HepG2 (cell line): ENCODE measurements at regions not wholly inside any gene's neighbourhood (a gene's known extent, or its start where the extent isn't known, plus 50 kb on each side); places are given as distances from the start of the nearest gene placed in this dataset.

Experiments
- ATAC-seq: fragments of 200-7000 bp; cut with Tn5 transposase; 3 replicates; pipeline ENCODE4 v1.9.1; 2020; ENCODE audit warnings: mild to moderate bottlenecking, moderate library complexity
- BruUV-seq: library from RNA; stranded (reverse); fragments of 400-500 nt; replicated peaks from 2 replicates; lab custom pipeline; 2021; lab: Mats Ljungman, UMichigan
- CTCF ChIA-PET: fragments of 300-600 bp; formaldehyde crosslinking; extraction: SDS; loops from one replicate; lab custom pipeline; 2021; ENCODE audit warnings: low total read pairs, inconsistent platforms, low intra/inter-chr PET ratio; lab: Yijun Ruan, JAX
- POLR2A ChIA-PET: fragments of 350-600 bp; sonication (Branson Sonifier 250); formaldehyde crosslinking; loops from one replicate; lab custom pipeline; 2020; ENCODE audit warnings: antibody characterized with exemption, inconsistent platforms; lab: Yijun Ruan, JAX
- DNase-seq: peaks from one replicate; pipeline ENCODE4 v3.0.0-alpha.2; 2015; ENCODE audit warnings: low spot score
- FAIRE-seq: peaks from 3 replicates; lab custom pipeline; 2011; peaks lifted over from hg19 to GRCh38; lab: Jason Lieb, UNC
- H2AFZ ChIP-seq: one replicate; pipeline ENCODE4 v1.6.1; 2011; ENCODE audit warnings: low read length, inconsistent platforms
- H3K27ac ChIP-seq: fragments of 300-600 bp; 3 replicates; pipeline ENCODE4 v1.8.0; 2011; ENCODE audit warnings: mixed run types, mild to moderate bottlenecking, mixed read lengths, low read length, inconsistent platforms; ENCODE audit not compliant: insufficient read depth; ENCODE audit errors: extremely low read length
- H3K27me3 ChIP-seq, 2 experiments: fragments of 200-600 bp in 1 of 2; 2 replicates in 1 of 2; 3 replicates in 1 of 2; pipeline versions ENCODE4 v1.6.0 to v1.8.0; 2011; ENCODE audit warnings: low read length in 2 of 2, mild to moderate bottlenecking in 2 of 2, moderate library complexity in 2 of 2, inconsistent platforms in 1 of 2; ENCODE audit not compliant: insufficient read depth in 2 of 2, control insufficient read depth in 1 of 2
- H3K36me3 ChIP-seq, 2 experiments: fragments of 200-600 bp in 1 of 2; replicated peaks in 1 of 2; 2 replicates in 1 of 2; 3 replicates in 1 of 2; pipeline versions ENCODE4 v1.5.1 to v1.8.0; 2011; ENCODE audit warnings: low read length in 2 of 2, inconsistent platforms in 1 of 2; ENCODE audit not compliant: insufficient read depth in 2 of 2, control insufficient read depth in 1 of 2
- H3K4me1 ChIP-seq: 2 replicates; pipeline ENCODE4 v1.5.1; 2012; ENCODE audit warnings: low read length, inconsistent platforms; ENCODE audit not compliant: insufficient read depth
- H3K4me2 ChIP-seq: 2 replicates; pipeline ENCODE4 v1.6.0; 2011; ENCODE audit warnings: low read depth, low read length, inconsistent platforms
- H3K4me3 ChIP-seq, 3 experiments: fragments of 200-600 bp in 1 of 3; sonication (generic), shearing (Covaris generic) in 1 of 3; replicated peaks in 1 of 3; 2 replicates each; pipeline ENCODE4 v1.5.1; 2011 to 2016; ENCODE audit warnings: low read length in 3 of 3, inconsistent platforms in 2 of 3, low read depth in 2 of 3, mild to moderate bottlenecking in 2 of 3, control low read depth in 1 of 3, mixed read lengths in 1 of 3; ENCODE audit not compliant: insufficient read depth in 1 of 3
- H3K79me2 ChIP-seq: one replicate; pipeline ENCODE4 v1.6.1; 2011; ENCODE audit warnings: low read length, inconsistent platforms; ENCODE audit not compliant: insufficient read depth
- H3K9ac ChIP-seq: 2 replicates; pipeline ENCODE4 v1.6.0; 2011; ENCODE audit warnings: mild to moderate bottlenecking, low read depth, low read length, inconsistent platforms; ENCODE audit not compliant: insufficient read depth
- H3K9me3 ChIP-seq: 2 replicates; pipeline ENCODE4 v1.5.1; 2012; ENCODE audit warnings: mild to moderate bottlenecking, low read length
- H4K20me1 ChIP-seq: 2 replicates; pipeline ENCODE4 v1.6.0; 2011; ENCODE audit warnings: inconsistent platforms, mild to moderate bottlenecking, low read length, moderate library complexity; ENCODE audit not compliant: insufficient read depth
- HIC2 ChIP-seq: sonication (generic); formaldehyde crosslinking; IDR thresholded peaks from 2 replicates; pipeline ENCODE4 v1.9.0; 2022; ENCODE audit warnings: low read depth, missing genetic modification reagents
- HNRNPH1 ChIP-seq: fragments of 200-400 bp; formaldehyde crosslinking; optimal IDR thresholded peaks from 2 replicates; pipeline ENCODE3; 2017; ENCODE audit warnings: mild to moderate bottlenecking, low read depth, low read length
- HNRNPUL1 ChIP-seq: fragments of 200-400 bp; formaldehyde crosslinking; IDR thresholded peaks from 2 replicates; pipeline ENCODE4 v1.6.1; 2017; ENCODE audit warnings: low read depth, mild to moderate bottlenecking, low read length, moderate library complexity
- KAT7 ChIP-seq: IDR thresholded peaks from 2 replicates; pipeline ENCODE4 v1.6.1; 2018; ENCODE audit warnings: borderline replicate concordance, missing compliant biosample characterization
- MXD4 ChIP-seq: IDR thresholded peaks from 2 replicates; pipeline ENCODE4 v1.6.1; 2016; ENCODE audit warnings: mild to moderate bottlenecking, missing biosample characterization, missing genetic modification reagents
- MYC ChIP-seq: sonication (generic); formaldehyde crosslinking; IDR thresholded peaks from 2 replicates; pipeline ENCODE4 v1.9.0; 2021; ENCODE audit warnings: missing genetic modification reagents, borderline replicate concordance
- MYNN ChIP-seq: sonication (generic); formaldehyde crosslinking; IDR thresholded peaks from 2 replicates; pipeline ENCODE4 v1.4.0; 2020; ENCODE audit warnings: mild to moderate bottlenecking, low read depth, missing genetic modification reagents
- NAIF1 ChIP-seq: sonication (generic); formaldehyde crosslinking; IDR thresholded peaks from 2 replicates; pipeline ENCODE4 v1.5.0; 2020; ENCODE audit warnings: mild to moderate bottlenecking, missing genetic modification reagents, borderline replicate concordance
- ONECUT2 ChIP-seq: sonication (generic); formaldehyde crosslinking; IDR thresholded peaks from 2 replicates; pipeline ENCODE4 v1.4.0; 2020; ENCODE audit warnings: missing genetic modification reagents
- SMC3 ChIP-seq: IDR thresholded peaks from 2 replicates; pipeline ENCODE4 v1.6.1; 2011; ENCODE audit warnings: low read length, improper control_type of control experiment
- ZBTB10 ChIP-seq: sonication (generic); formaldehyde crosslinking; IDR thresholded peaks from 2 replicates; pipeline ENCODE4 v1.4.0; 2020; ENCODE audit warnings: missing genetic modification reagents, borderline replicate concordance
- ZFP82 ChIP-seq: sonication (generic); formaldehyde crosslinking; IDR thresholded peaks from 2 replicates; pipeline ENCODE4 v1.5.1; 2020; ENCODE audit warnings: mild to moderate bottlenecking, missing genetic modification reagents, borderline replicate concordance
- ZNF101 ChIP-seq: sonication (generic); formaldehyde crosslinking; IDR thresholded peaks from 2 replicates; pipeline ENCODE4 v1.4.0; 2020; ENCODE audit warnings: mild to moderate bottlenecking, low read depth, missing genetic modification reagents, borderline replicate concordance
- ZNF362 ChIP-seq: sonication (generic); formaldehyde crosslinking; IDR thresholded peaks from 2 replicates; pipeline ENCODE4 v1.4.0; 2020; ENCODE audit warnings: missing genetic modification reagents, mild to moderate bottlenecking, borderline replicate concordance
- ZNF720 ChIP-seq: sonication (generic); formaldehyde crosslinking; IDR thresholded peaks from 2 replicates; pipeline ENCODE4 v1.4.0; 2020; ENCODE audit warnings: missing genetic modification reagents
- ZNF775 ChIP-seq: sonication (generic); formaldehyde crosslinking; IDR thresholded peaks from 2 replicates; pipeline ENCODE4 v1.4.0; 2020; ENCODE audit warnings: missing genetic modification reagents, mild to moderate bottlenecking, moderate library complexity, borderline replicate concordance
- ZNF776 ChIP-seq: sonication (generic); formaldehyde crosslinking; IDR thresholded peaks from 2 replicates; pipeline ENCODE4 v1.4.0; 2020; ENCODE audit warnings: mild to moderate bottlenecking, missing genetic modification reagents
- ZNF891 ChIP-seq: sonication (generic); formaldehyde crosslinking; IDR thresholded peaks from 2 replicates; pipeline ENCODE4 v1.5.0; 2020; ENCODE audit warnings: mild to moderate bottlenecking, missing genetic modification reagents
- WGBS: methylation state at CpG from one replicate; pipeline ENCODE4 v1.1.6; 2017; ENCODE audit warnings: low lambda C conversion rate; 5-methylcytosine and 5-hydroxymethylcytosine counted together
- in situ Hi-C: cut with HindIII; loops from 2 replicates; pipeline ENCODE4 v1.10.0; 2017; ENCODE audit warnings: low pct_unique_long_range_greater_than_20kb; ENCODE audit not compliant: extremely low pct_ligation_motif_present
- intact Hi-C: fragments of 100-400 bp; cut with micrococcal nuclease; formaldehyde crosslinking; loops from one replicate; pipeline ENCODE4 v1.10.0; 2022; ENCODE audit not compliant: unreplicated experiment

- H2AFZ ChIP-seq, result no peak overlapping the region
- no peaks in the 10 kb centered on the region for H3K9me3 ChIP-seq
- no peak for FAIRE-seq
- in situ Hi-C loops (no loop called here), intact Hi-C loops (no loop called here)
- no peak overlapping the region for H3K27ac ChIP-seq
- ChIA-PET CTCF (no interaction called here), POLR2A (no interaction called here)
- H3K9ac ChIP-seq, result no peak overlapping the region
- WGBS, result 21% methylated on average over 6 of the region's 6 CpGs
- no TSS peak for BruUV-seq
- no peaks in the 10 kb centered on the region for H4K20me1 ChIP-seq
- no peaks in the 10 kb centered on the region for H3K79me2 ChIP-seq
- no peaks in the 10 kb centered on the region for H3K4me1 ChIP-seq
- no peaks in the 10 kb centered on the region for H3K36me3 ChIP-seq
- 0 out of 5 replicates have a peak, but pooled peaks cover 0 to 6% of the 10 kb centered on the region in 2 experiments for H3K27me3 ChIP-seq
- no peak overlapping the region for H3K4me2 ChIP-seq
- ATAC-seq, result no peak
- DNase-seq, result no peak
- no peak for TF ChIP-seq KAT7
- TF ChIP-seq ZNF891 (CRISPR knock-in tag), result no peak
- no peak for TF ChIP-seq MYC (CRISPR knock-in tag)
- TF ChIP-seq SMC3, result no peak
- TF ChIP-seq HIC2 (CRISPR knock-in tag), result no peak
- no peak for TF ChIP-seq ZNF776 (CRISPR knock-in tag)
- TF ChIP-seq NAIF1, result no peak
- TF ChIP-seq ZNF362 (CRISPR knock-in tag), result no peak
- no peak for TF ChIP-seq ONECUT2 (CRISPR knock-in tag)
- no peak for TF ChIP-seq HNRNPH1
- no peak for TF ChIP-seq ZFP82
- no peak for TF ChIP-seq ZNF775 (CRISPR knock-in tag)
- TF ChIP-seq ZNF101, result no peak
- TF ChIP-seq ZNF720 (CRISPR knock-in tag), result no peak
- TF ChIP-seq MYNN (CRISPR knock-in tag), result no peak
- no peak for TF ChIP-seq HNRNPUL1
- TF ChIP-seq ZBTB10 (CRISPR knock-in tag), result no peak
- TF ChIP-seq MXD4 (CRISPR knock-in tag), result no peak
- no peak overlapping the region for H3K4me3 ChIP-seq
Observed at GRCh38 chr6:6883011-6883410, 224.8 kb upstream of the RREB1 start.
